MM.1S (cell line): ENCODE measurements at regions not wholly inside any gene's neighbourhood (a gene's known extent, or its start where the extent isn't known, plus 50 kb on each side); places are given as distances from the start of the nearest gene placed in this dataset.

Source experiments
- DNase-seq: peaks from one replicate; pipeline ENCODE4 v3.0.0-alpha.2; 2015
- H2AFZ ChIP-seq: fragments of 300-600 bp; sonication (generic); 2 replicates; pipeline ENCODE4 v1.6.0; 2016; ENCODE audit warnings: antibody characterized with exemption, low read length
- H3F3A ChIP-seq: fragments of 300-600 bp; sonication (generic); 2 replicates; pipeline ENCODE4 v1.6.1; 2016; ENCODE audit warnings: mild to moderate bottlenecking, antibody characterized with exemption, low read length, moderate library complexity, mixed read lengths; ENCODE audit not compliant: insufficient read depth
- H3K27ac ChIP-seq: fragments of 300-600 bp; sonication (generic); 2 replicates; pipeline ENCODE4 v1.5.1; 2016; ENCODE audit warnings: mild to moderate bottlenecking, low read length
- H3K27me3 ChIP-seq: fragments of 300-600 bp; sonication (generic); replicated peaks from 2 replicates; pipeline ENCODE4 v1.6.0; 2016; ENCODE audit warnings: low read length; ENCODE audit not compliant: insufficient read depth
- H3K36me3 ChIP-seq: fragments of 300-600 bp; sonication (generic); replicated peaks from 2 replicates; pipeline ENCODE4 v1.6.1; 2016; ENCODE audit warnings: mild to moderate bottlenecking, low read length, mixed read lengths; ENCODE audit not compliant: insufficient read depth
- H3K4me1 ChIP-seq: fragments of 300-600 bp; sonication (generic); 2 replicates; pipeline ENCODE4 v1.6.1; 2016; ENCODE audit warnings: low read length, mixed read lengths
- H3K4me2 ChIP-seq: fragments of 300-600 bp; sonication (generic); 2 replicates; pipeline ENCODE4 v1.6.0; 2016; ENCODE audit warnings: low read depth, low read length
- H3K4me3 ChIP-seq: fragments of 300-600 bp; sonication (generic); 2 replicates; pipeline ENCODE4 v1.5.1; 2016; ENCODE audit warnings: low read length, mixed read lengths
- H3K79me2 ChIP-seq: fragments of 300-600 bp; sonication (generic); 2 replicates; pipeline ENCODE4 v1.6.1; 2016; ENCODE audit warnings: mixed run types, low read length, mixed read lengths
- H3K9ac ChIP-seq: fragments of 300-600 bp; sonication (generic); 2 replicates; pipeline ENCODE4 v1.6.1; 2016; ENCODE audit warnings: low read length, mixed read lengths
- H3K9me2 ChIP-seq: fragments of 300-600 bp; sonication (generic); replicated peaks from 2 replicates; pipeline ENCODE4 v1.6.1; 2016; ENCODE audit warnings: mild to moderate bottlenecking, low read length, mixed read lengths; ENCODE audit not compliant: insufficient read depth
- H3K9me3 ChIP-seq: fragments of 300-600 bp; sonication (generic); replicated peaks from 2 replicates; pipeline ENCODE4 v1.6.1; 2016; ENCODE audit warnings: mild to moderate bottlenecking, low read length, mixed read lengths; ENCODE audit not compliant: insufficient read depth
- H4K20me1 ChIP-seq: fragments of 300-600 bp; sonication (generic); 2 replicates; pipeline ENCODE4 v1.6.1; 2016; ENCODE audit warnings: mild to moderate bottlenecking, low read length, moderate library complexity, mixed read lengths; ENCODE audit not compliant: insufficient read depth
- CTCF ChIP-seq: fragments of 300-600 bp; sonication (generic); IDR thresholded peaks from 2 replicates; pipeline ENCODE4 v1.5.1; 2016; ENCODE audit warnings: antibody characterized with exemption, low read length, mixed read lengths
- EZH2 ChIP-seq: fragments of 300-600 bp; sonication (generic); optimal IDR thresholded peaks from 2 replicates; pipeline ENCODE3; 2017; ENCODE audit warnings: low read depth, mild to moderate bottlenecking, antibody characterized with exemption, low read length, mixed read lengths
- EZH2phosphoT487 ChIP-seq: fragments of 300-600 bp; sonication (generic); IDR thresholded peaks from 2 replicates; pipeline ENCODE4 v1.6.1; 2018; ENCODE audit warnings: antibody characterized with exemption, low read length

GRCh38 chr15:44873103-44873502 lies 83.4 kb upstream of the TERB2 start:
- no peaks in the 10 kb centered on the region for H3K9me3 ChIP-seq
- no peaks in the 10 kb centered on the region for H3K27me3 ChIP-seq
- no peak for DNase-seq
- no peaks in the 10 kb centered on the region for H3K79me2 ChIP-seq
- H3K27ac ChIP-seq, result no peak overlapping the region
- H2AFZ ChIP-seq, result no peak overlapping the region
- no peaks in the 10 kb centered on the region for H4K20me1 ChIP-seq
- H3K9me2 ChIP-seq, result no peaks in the 10 kb centered on the region
- H3K4me1 ChIP-seq, result no peaks in the 10 kb centered on the region
- TF ChIP-seq EZH2phosphoT487 (no peak), EZH2 (no peak), CTCF (no peak)
- no peak overlapping the region for H3K9ac ChIP-seq
- H3K4me2 ChIP-seq, result no peak overlapping the region
- H3K4me3 ChIP-seq, result no peak overlapping the region
- H3F3A ChIP-seq, result no peaks in the 10 kb centered on the region
- no peaks in the 10 kb centered on the region for H3K36me3 ChIP-seq

- no peak for TF ChIP-seq EZH2phosphoT487
- no peak for TF ChIP-seq EZH2
- no peak for TF ChIP-seq CTCF
- no peaks in the 10 kb centered on the region for H3K9me2 ChIP-seq
- no peak overlapping the region for H3K27ac ChIP-seq
- H3F3A ChIP-seq, result no peaks in the 10 kb centered on the region
- H3K36me3 ChIP-seq, result no peaks in the 10 kb centered on the region
- no peaks in the 10 kb centered on the region for H3K4me1 ChIP-seq
- H3K79me2 ChIP-seq, result no peaks in the 10 kb centered on the region
- no peaks in the 10 kb centered on the region for H4K20me1 ChIP-seq
- H3K4me2 ChIP-seq, result no peak overlapping the region
- H3K4me3 ChIP-seq, result no peak overlapping the region
- no peak for DNase-seq
- H3K9ac ChIP-seq, result no peak overlapping the region
- H2AFZ ChIP-seq, result no peak overlapping the region
- H3K9me3 ChIP-seq, result no peaks in the 10 kb centered on the region
- H3K27me3 ChIP-seq, result no peaks in the 10 kb centered on the region
Observed at GRCh38 chr15:44879066-44879465, 77.4 kb upstream of the TERB2 start.

- H3K27ac ChIP-seq, result no peak overlapping the region
Observed at GRCh38 chr15:44882499-44882968, 74.0 kb upstream of the TERB2 start.

More at GRCh38 chr15:44882499-44882968, 74.0 kb upstream of the TERB2 start:
- no peak overlapping the region for H3K4me2 ChIP-seq
- no peaks in the 10 kb centered on the region for H3K9me2 ChIP-seq
- H3K9me3 ChIP-seq, result no peaks in the 10 kb centered on the region
- TF ChIP-seq CTCF (no peak), EZH2 (no peak), EZH2phosphoT487 (no peak)
- H3F3A ChIP-seq, result no peaks in the 10 kb centered on the region
- no peak overlapping the region for H2AFZ ChIP-seq
- no peaks in the 10 kb centered on the region for H3K36me3 ChIP-seq
- H4K20me1 ChIP-seq, result no peaks in the 10 kb centered on the region
- no peaks in the 10 kb centered on the region for H3K27me3 ChIP-seq
- H3K4me3 ChIP-seq, result no peak overlapping the region
- no peak overlapping the region for H3K9ac ChIP-seq
- no peaks in the 10 kb centered on the region for H3K79me2 ChIP-seq
- no peak for DNase-seq
- no peaks in the 10 kb centered on the region for H3K4me1 ChIP-seq
